ENCODE measurements at regions not wholly inside any gene's neighbourhood (a gene's known extent, or its start where the extent isn't known, plus 50 kb on each side); places are given as distances from the start of the nearest gene placed in this dataset.

- intact Hi-C loops (cut with DNase I; ENCODE audit: low total_unique reads): no loop called here
- TF ChIP-seq CTCF (IDR thresholded peaks at IDR 0.05) (no peak), POLR2A (IDR thresholded peaks at IDR 0.05) (no peak)
- no peak overlapping the region for H3K4me3 ChIP-seq (ENCODE audit: low read depth, poor library complexity, severe bottlenecking)
- WGBS, 2 donors: 64 to 70% methylated on average over 1 of the region's 1 CpG
- no peak for DNase-seq (ENCODE audit: low spot score in 2 of 2)
These were observed 107.5 kb upstream of the FBN2 start for GRCh38 chr5:128645581-128645980.

- TF ChIP-seq CTCF (IDR thresholded peaks at IDR 0.05): no peak
- no peak for TF ChIP-seq POLR2A (IDR thresholded peaks at IDR 0.05)
- no peak for DNase-seq (ENCODE audit: low spot score in 2 of 2)
- no peak overlapping the region for H3K4me3 ChIP-seq (ENCODE audit: low read depth, poor library complexity, severe bottlenecking)
- intact Hi-C loops (cut with DNase I; ENCODE audit: low total_unique reads): no loop called here
- 67 to 69% methylated on average over 2 of the region's 2 CpGs for WGBS, 2 donors
These were observed 108.1 kb upstream of the FBN2 start for GRCh38 chr5:128646176-128646575.

- intact Hi-C loops (cut with DNase I; ENCODE audit: low total_unique reads): no loop called here
- TF ChIP-seq CTCF (IDR thresholded peaks at IDR 0.05) (no peak), POLR2A (IDR thresholded peaks at IDR 0.05) (no peak)
- DNase-seq (ENCODE audit: low spot score in 2 of 2): no peak
- no peak overlapping the region for H3K4me3 ChIP-seq (ENCODE audit: low read depth, poor library complexity, severe bottlenecking)
These were observed 111.1 kb upstream of the FBN2 start for GRCh38 chr5:128649192-128649591.

- TF ChIP-seq CTCF (IDR thresholded peaks at IDR 0.05) (no peak), POLR2A (IDR thresholded peaks at IDR 0.05) (no peak)
- WGBS, 2 donors: 82 to 89% methylated on average over 2 of the region's 2 CpGs
- no peak overlapping the region for H3K4me3 ChIP-seq (ENCODE audit: low read depth, poor library complexity, severe bottlenecking)
- no peak for DNase-seq (ENCODE audit: low spot score in 2 of 2)
- intact Hi-C loops (cut with DNase I; ENCODE audit: low total_unique reads): no loop called here
These were observed 125.0 kb upstream of the FBN2 start for GRCh38 chr5:128662997-128663396.

- no peak overlapping the region for H3K4me3 ChIP-seq (ENCODE audit: low read depth, poor library complexity, severe bottlenecking)
- WGBS, 2 donors: 77 to 82% methylated on average over 5 of the region's 5 CpGs
- no peak for DNase-seq (ENCODE audit: low spot score in 2 of 2)
- TF ChIP-seq POLR2A (IDR thresholded peaks at IDR 0.05): no peak
- TF ChIP-seq CTCF (IDR thresholded peaks at IDR 0.05): no peak
- intact Hi-C loops (cut with DNase I; ENCODE audit: low total_unique reads): no loop called here
These were observed 127.8 kb upstream of the FBN2 start for GRCh38 chr5:128665747-128666355.

GRCh38 chr5:128667152-128667551 lies 129.1 kb upstream of the FBN2 start:
- no peak overlapping the region for H3K4me3 ChIP-seq (ENCODE audit: low read depth, poor library complexity, severe bottlenecking)
- 95 to 100% methylated on average over 1 of the region's 1 CpG for WGBS, 2 donors
- no peak for DNase-seq (ENCODE audit: low spot score in 2 of 2)
- intact Hi-C loops (cut with DNase I; ENCODE audit: low total_unique reads): no loop called here
- no peak for TF ChIP-seq CTCF (IDR thresholded peaks at IDR 0.05)
- no peak for TF ChIP-seq POLR2A (IDR thresholded peaks at IDR 0.05)
